GM12878 (cell line): ENCODE measurements at regions not wholly inside any gene's neighbourhood (a gene's known extent, or its start where the extent isn't known, plus 50 kb on each side); places are given as distances from the start of the nearest gene placed in this dataset.

ENCODE experiments used
- ATAC-seq: fragments of 200-7000 bp; cut with Tn5 transposase; 3 replicates; pipeline ENCODE4 v1.9.1; 2020; ENCODE audit warnings: mild to moderate bottlenecking, moderate library complexity
- BruUV-seq: library from RNA; stranded (reverse); fragments of 400-500 nt; replicated peaks from 2 replicates; lab custom pipeline; 2021; lab: Mats Ljungman, UMichigan
- CTCF ChIA-PET: fragments of 300-600 bp; sonication (Branson Sonifier 250); formaldehyde crosslinking; extraction: SDS; loops from one replicate; lab custom pipeline; 2021; ENCODE audit warnings: inconsistent platforms; lab: Yijun Ruan, JAX
- POLR2A ChIA-PET: fragments of 350-600 bp; formaldehyde crosslinking; extraction: SDS; loops from one replicate; lab custom pipeline; 2021; ENCODE audit warnings: inconsistent platforms; lab: Charles Lee
- RAD21 ChIA-PET: fragments of 300-600 bp; sonication (Branson Sonifier 250); formaldehyde crosslinking; loops from one replicate; lab custom pipeline; 2023; ENCODE audit warnings: antibody characterized with exemption; ENCODE audit not compliant: unreplicated experiment; lab: Charles Lee
- SMC1A ChIA-PET: fragments of 300-600 bp; sonication (Branson Sonifier 250); formaldehyde crosslinking; loops from one replicate; lab custom pipeline; 2023; ENCODE audit not compliant: unreplicated experiment, uncharacterized antibody; lab: Charles Lee
- DNase-seq: peaks from one replicate; pipeline ENCODE4 v3.0.0-alpha.2; 2011; ENCODE audit warnings: low read depth, low spot score
- FAIRE-seq: peaks from 3 replicates; lab custom pipeline; 2011; peaks lifted over from hg19 to GRCh38; lab: Jason Lieb, UNC
- H2AFZ ChIP-seq: 2 replicates; pipeline ENCODE4 v1.6.0; 2011; ENCODE audit warnings: low read depth, low read length, control low read depth; ENCODE audit not compliant: control insufficient read depth
- H3K27ac ChIP-seq: 2 replicates; pipeline ENCODE4 v1.5.1; 2011; ENCODE audit warnings: control low read depth; ENCODE audit not compliant: control insufficient read depth, insufficient read depth
- H3K27me3 ChIP-seq, 2 experiments: replicated peaks in 1 of 2; 2 replicates each; pipeline versions ENCODE4 v1.6.0 to v1.6.1; 2011; ENCODE audit warnings: low read length in 1 of 2; ENCODE audit not compliant: control insufficient read depth in 2 of 2, insufficient read depth in 2 of 2
- H3K36me3 ChIP-seq, 2 experiments: 2 replicates each; pipeline ENCODE4 v1.5.1; 2011; ENCODE audit warnings: low read length in 1 of 2; ENCODE audit not compliant: control insufficient read depth in 2 of 2, insufficient read depth in 2 of 2
- H3K4me1 ChIP-seq: 2 replicates; pipeline ENCODE4 v1.6.1; 2011; ENCODE audit warnings: mild to moderate bottlenecking, low read length, moderate library complexity, mixed read lengths; ENCODE audit not compliant: control insufficient read depth, insufficient read depth
- H3K4me2 ChIP-seq: 2 replicates; pipeline ENCODE4 v1.6.0; 2011; ENCODE audit warnings: control low read depth; ENCODE audit not compliant: control insufficient read depth, insufficient read depth
- H3K4me3 ChIP-seq: fragments of 200-600 bp; sonication (generic); 2 replicates; pipeline ENCODE4 v1.5.1; 2016
- H3K79me2 ChIP-seq: 2 replicates; pipeline ENCODE4 v1.6.0; 2011; ENCODE audit warnings: low read length; ENCODE audit not compliant: control insufficient read depth, insufficient read depth
- H3K9ac ChIP-seq: 2 replicates; pipeline ENCODE4 v1.8.0; 2011; ENCODE audit warnings: low read length, control low read depth, mixed read lengths; ENCODE audit not compliant: control insufficient read depth, insufficient read depth
- H3K9me3 ChIP-seq: replicated peaks from 3 replicates; pipeline ENCODE4 v1.5.1; 2011; ENCODE audit warnings: mild to moderate bottlenecking, low read length; ENCODE audit not compliant: control insufficient read depth, insufficient read depth
- H4K20me1 ChIP-seq: 2 replicates; pipeline ENCODE4 v1.6.0; 2011; ENCODE audit not compliant: control insufficient read depth, insufficient read depth
- RFX5 ChIP-seq: IDR thresholded peaks from 2 replicates; pipeline ENCODE4 v1.6.1; 2011; ENCODE audit warnings: low read depth, low read length, improper control_type of control experiment
- SPI1 ChIP-seq: IDR thresholded peaks from 2 replicates; pipeline ENCODE4 v1.6.1; 2011; ENCODE audit warnings: low read depth, mild to moderate bottlenecking, low read length, moderate library complexity, borderline replicate concordance; ENCODE audit not compliant: insufficient read depth
- SREBF1 ChIP-seq: IDR thresholded peaks from 2 replicates; pipeline ENCODE4 v1.6.1; 2012; ENCODE audit warnings: mild to moderate bottlenecking, low read length
- TAF1 ChIP-seq: IDR thresholded peaks from 2 replicates; pipeline ENCODE4 v1.6.1; 2011; ENCODE audit warnings: mild to moderate bottlenecking, low read depth, low read length, borderline replicate concordance
- TBL1XR1 ChIP-seq: IDR thresholded peaks from 2 replicates; pipeline ENCODE4 v1.6.1; 2012; ENCODE audit warnings: low read depth, low read length, improper control_type of control experiment
- TCF3 ChIP-seq: IDR thresholded peaks from 2 replicates; pipeline ENCODE4 v1.6.1; 2012; ENCODE audit warnings: low read depth, mild to moderate bottlenecking, low read length, borderline replicate concordance; ENCODE audit not compliant: insufficient read depth
- ZSCAN29 ChIP-seq: fragments of 450-650 bp; IDR thresholded peaks from 2 replicates; pipeline ENCODE4 v1.6.1; 2017; ENCODE audit warnings: mild to moderate bottlenecking, moderate library complexity
- WGBS: methylation state at CpG from one replicate; pipeline ENCODE4 v1.1.6; 2016; ENCODE audit warnings: low lambda C conversion rate; ENCODE audit not compliant: insufficient replicate concordance, insufficient coverage; ENCODE audit errors: missing lambda C conversion rate; 5-methylcytosine and 5-hydroxymethylcytosine counted together
- in situ Hi-C: fragments of 300-500 bp; cut with MboI; formaldehyde crosslinking; loops from 9 replicates; pipeline ENCODE4 v1.14.3; 2018; ENCODE audit warnings: mixed read lengths
- intact Hi-C: fragments of 100-400 bp; cut with micrococcal nuclease; formaldehyde crosslinking; loops from one replicate; pipeline ENCODE4 v1.14.2; 2022; ENCODE audit not compliant: unreplicated experiment
- TF ChIP-seq, protein P1 (sequence below): fragments of 450-650 bp; formaldehyde crosslinking; IDR thresholded peaks from 2 replicates; pipeline ENCODE4 v1.4.0; 2020; ENCODE audit warnings: mild to moderate bottlenecking, moderate library complexity

DNA sequence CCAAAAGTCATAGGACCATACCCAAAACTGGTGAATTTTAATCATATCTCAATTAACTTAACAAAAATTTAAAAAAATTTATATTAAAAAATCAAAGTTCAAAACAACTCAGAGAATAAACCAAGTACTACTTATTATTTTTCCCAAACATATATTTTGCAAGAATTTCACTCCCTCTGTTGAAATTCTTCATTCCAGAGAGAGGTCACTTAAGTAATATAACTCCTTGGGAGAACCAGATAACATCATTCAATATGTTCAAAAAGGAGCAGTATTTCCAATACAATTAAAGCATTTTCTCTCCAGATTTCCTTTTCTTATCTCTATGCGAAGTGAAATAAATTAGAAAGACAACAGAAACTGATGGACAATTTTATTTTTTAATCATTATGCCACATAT is 165.9 kb upstream of the RND3 start:
- H3K4me1 ChIP-seq = no peaks in the 10 kb centered on the region
- POLR2A ChIA-PET = no interaction called here
- SMC1A ChIA-PET = no interaction called here
- DNase-seq (no peak), ATAC-seq (no peak), FAIRE-seq (no peak)
- no peaks in the 10 kb centered on the region for H3K79me2 ChIP-seq
- WGBS = 5% methylated on average over 1 of the region's 1 CpG
- TF ChIP-seq TAF1 = no peak
- TF ChIP-seq TCF3 = no peak
- H3K4me3 ChIP-seq = no peak overlapping the region
- RAD21 ChIA-PET = no interaction called here
- no TSS peak for BruUV-seq
- H3K27me3 ChIP-seq = no peaks in the 10 kb centered on the region
- CTCF ChIA-PET = no interaction called here
- no peak overlapping the region for H3K27ac ChIP-seq
- intact Hi-C loops = no loop called here
- H2AFZ ChIP-seq = no peak overlapping the region
- in situ Hi-C loops = no loop called here
- H3K9me3 ChIP-seq = no peaks in the 10 kb centered on the region
- no peak overlapping the region for H3K4me2 ChIP-seq
- H3K36me3 ChIP-seq = no peaks in the 10 kb centered on the region
- no peak overlapping the region for H3K9ac ChIP-seq
- no peaks in the 10 kb centered on the region for H4K20me1 ChIP-seq

DNA sequence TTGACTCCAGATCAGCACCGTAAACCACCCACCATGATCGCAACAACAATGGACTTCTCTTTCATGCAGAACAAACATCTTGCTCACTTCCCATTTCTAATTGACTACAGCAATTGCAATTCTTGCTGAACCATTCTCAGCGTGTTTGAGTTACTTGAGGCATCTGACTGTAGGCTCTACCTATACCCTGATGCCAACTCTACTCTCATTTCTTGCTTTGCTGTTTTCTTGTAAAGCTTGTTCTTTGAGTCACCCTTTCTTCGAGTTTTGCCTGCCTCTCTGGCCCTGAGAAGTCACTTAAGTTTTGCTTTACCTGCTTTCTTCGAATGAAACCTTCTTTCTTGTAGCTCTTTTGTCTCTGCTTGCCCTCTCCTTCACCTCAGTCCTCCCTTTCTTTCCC is 160.5 kb upstream of the RND3 start:
- Histone ChIP-seq H4K20me1 (no peaks in the 10 kb centered on the region), H3K9me3 (no peaks in the 10 kb centered on the region), H3K9ac (no peak overlapping the region), H3K4me2 (no peak overlapping the region), H3K27ac (no peak overlapping the region), H3K79me2 (no peaks in the 10 kb centered on the region), H3K36me3 (no peaks in the 10 kb centered on the region), H3K4me3 (no peak overlapping the region), H3K4me1 (no peaks in the 10 kb centered on the region), H2AFZ (no peak overlapping the region), H3K27me3 (no peaks in the 10 kb centered on the region)
- ATAC-seq (peak; percentile 24; the same call in 1 of the 3 replicates), DNase-seq (no peak), FAIRE-seq (no peak)
- intact Hi-C loops (no loop called here), in situ Hi-C loops (no loop called here)
- CTCF ChIA-PET = interaction anchor here (0.6 kb wide), 1 partner anchor 95 kb away, joined by 7 read pairs; no protein-coding TSS in a partner anchor
- no TSS peak for BruUV-seq
- TF ChIP-seq, protein P1, sequence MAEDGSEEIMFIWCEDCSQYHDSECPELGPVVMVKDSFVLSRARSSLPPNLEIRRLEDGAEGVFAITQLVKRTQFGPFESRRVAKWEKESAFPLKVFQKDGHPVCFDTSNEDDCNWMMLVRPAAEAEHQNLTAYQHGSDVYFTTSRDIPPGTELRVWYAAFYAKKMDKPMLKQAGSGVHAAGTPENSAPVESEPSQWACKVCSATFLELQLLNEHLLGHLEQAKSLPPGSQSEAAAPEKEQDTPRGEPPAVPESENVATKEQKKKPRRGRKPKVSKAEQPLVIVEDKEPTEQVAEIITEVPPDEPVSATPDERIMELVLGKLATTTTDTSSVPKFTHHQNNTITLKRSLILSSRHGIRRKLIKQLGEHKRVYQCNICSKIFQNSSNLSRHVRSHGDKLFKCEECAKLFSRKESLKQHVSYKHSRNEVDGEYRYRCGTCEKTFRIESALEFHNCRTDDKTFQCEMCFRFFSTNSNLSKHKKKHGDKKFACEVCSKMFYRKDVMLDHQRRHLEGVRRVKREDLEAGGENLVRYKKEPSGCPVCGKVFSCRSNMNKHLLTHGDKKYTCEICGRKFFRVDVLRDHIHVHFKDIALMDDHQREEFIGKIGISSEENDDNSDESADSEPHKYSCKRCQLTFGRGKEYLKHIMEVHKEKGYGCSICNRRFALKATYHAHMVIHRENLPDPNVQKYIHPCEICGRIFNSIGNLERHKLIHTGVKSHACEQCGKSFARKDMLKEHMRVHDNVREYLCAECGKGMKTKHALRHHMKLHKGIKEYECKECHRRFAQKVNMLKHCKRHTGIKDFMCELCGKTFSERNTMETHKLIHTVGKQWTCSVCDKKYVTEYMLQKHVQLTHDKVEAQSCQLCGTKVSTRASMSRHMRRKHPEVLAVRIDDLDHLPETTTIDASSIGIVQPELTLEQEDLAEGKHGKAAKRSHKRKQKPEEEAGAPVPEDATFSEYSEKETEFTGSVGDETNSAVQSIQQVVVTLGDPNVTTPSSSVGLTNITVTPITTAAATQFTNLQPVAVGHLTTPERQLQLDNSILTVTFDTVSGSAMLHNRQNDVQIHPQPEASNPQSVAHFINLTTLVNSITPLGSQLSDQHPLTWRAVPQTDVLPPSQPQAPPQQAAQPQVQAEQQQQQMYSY (CRISPR knock-in tag) = no peak
- TF ChIP-seq TBL1XR1 = no peak
- TF ChIP-seq ZSCAN29 = no peak
- peak; percentile 35; the same call in 1 of the 2 replicates for TF ChIP-seq SPI1
- no peak for TF ChIP-seq SREBF1
- TF ChIP-seq RFX5 = no peak
- SMC1A ChIA-PET = interaction anchor here (0.7 to 0.9 kb wide), 2 partner anchors 11 to 39 kb away, joined by 3 read pairs; no protein-coding TSS in a partner anchor
- POLR2A ChIA-PET = no interaction called here
- RAD21 ChIA-PET = interaction anchor here (0.8 to 1.2 kb wide), 2 partner anchors 19 to 273 kb away, joined by 3 read pairs; no protein-coding TSS in a partner anchor
- 2% methylated on average over 5 of the region's 5 CpGs for WGBS
